Testis (tissue), 2 donors: ENCODE measurements at regions not wholly inside any gene's neighbourhood (a gene's known extent, or its start where the extent isn't known, plus 50 kb on each side); places are given as distances from the start of the nearest gene placed in this dataset.

Source experiments
- DNase-seq: peaks from one replicate; pipeline ENCODE4 v3.0.0-alpha.2; 2019
- H3K27ac ChIP-seq, 2 donors: fragments of 200-600 bp; sonication (generic); one replicate each; pipeline ENCODE4 v1.5.1; 2019
- H3K27me3 ChIP-seq: fragments of 200-600 bp; sonication (generic); one replicate; pipeline ENCODE4 v1.5.1; 2019
- H3K36me3 ChIP-seq: fragments of 200-600 bp; sonication (generic); one replicate; pipeline ENCODE4 v1.5.1; 2017; ENCODE audit warnings: low read depth; ENCODE audit errors: missing control alignments
- H3K4me1 ChIP-seq: fragments of 200-600 bp; sonication (generic); one replicate; pipeline ENCODE4 v1.5.1; 2019
- H3K4me3 ChIP-seq, 2 donors: fragments of 200-600 bp; sonication (generic); one replicate each; pipeline ENCODE4 v1.5.1; 2017 to 2019
- H3K9me3 ChIP-seq: fragments of 200-600 bp; sonication (generic); one replicate; pipeline ENCODE4 v1.5.1; 2017
- CTCF ChIP-seq, 3 experiments: fragments of 450-650 bp in 2 of 3; fragments of 200-600 bp in 1 of 3; sonication (generic) in 1 of 3; IDR thresholded peaks; one replicate each; pipeline ENCODE4 v1.5.1; 2016 to 2019; ENCODE audit warnings: antibody characterized with exemption in 3 of 3, mild to moderate bottlenecking in 2 of 3, moderate library complexity in 1 of 3
- POLR2A ChIP-seq: fragments of 450-650 bp; IDR thresholded peaks from one replicate; pipeline ENCODE4 v1.6.1; 2017; ENCODE audit warnings: antibody characterized with exemption, mild to moderate bottlenecking, moderate library complexity
- WGBS, 2 donors: methylation state at CpG; one replicate each; pipeline ENCODE4 v1.1.5; 2018; 5-methylcytosine and 5-hydroxymethylcytosine counted together
- intact Hi-C: fragments of 100-400 bp; cut with DNase I; formaldehyde crosslinking; loops from one replicate; pipeline ENCODE4 v1.15.1; 2023; ENCODE audit warnings: low total_unique reads

- H3K4me1 ChIP-seq = no peaks in the 10 kb centered on the region
These were observed 282.3 kb upstream of the RGS18 start for GRCh38 chr1:191875994-191876393.

GRCh38 chr1:191876631-191877030 is 281.6 kb upstream of the RGS18 start:
- no peaks in the 10 kb centered on the region for H3K27me3 ChIP-seq
- DNase-seq = no peak
- no peak overlapping the region for H3K4me3 ChIP-seq
- 82 to 89% methylated on average over 1 of the region's 1 CpG for WGBS, 2 donors
- H3K4me1 ChIP-seq = no peaks in the 10 kb centered on the region
- no peaks in the 10 kb centered on the region for H3K36me3 ChIP-seq
- TF ChIP-seq POLR2A = no peak
- TF ChIP-seq CTCF (IDR thresholded peaks at IDR 0.05) = no peak
- H3K9me3 ChIP-seq = no peaks in the 10 kb centered on the region
- intact Hi-C loops = no loop called here
- H3K27ac ChIP-seq = no peak overlapping the region

More at GRCh38 chr1:191875994-191876393, 282.3 kb upstream of the RGS18 start:
- TF ChIP-seq POLR2A (no peak), CTCF (IDR thresholded peaks at IDR 0.05) (no peak)
- H3K36me3 ChIP-seq = no peaks in the 10 kb centered on the region
- H3K4me3 ChIP-seq = no peak overlapping the region
- no peak overlapping the region for H3K27ac ChIP-seq
- no peaks in the 10 kb centered on the region for H3K27me3 ChIP-seq
- H3K9me3 ChIP-seq = no peaks in the 10 kb centered on the region
- no peak for DNase-seq
- WGBS, 2 donors = 98% methylated on average over 1 of the region's 1 CpG
- intact Hi-C loops = no loop called here

GRCh38 chr1:191882870-191883269 is 275.4 kb upstream of the RGS18 start:
- H3K4me3 ChIP-seq = no peak overlapping the region
- H3K4me1 ChIP-seq = no peaks in the 10 kb centered on the region
- H3K27ac ChIP-seq = no peak overlapping the region
- DNase-seq = no peak
- 50 to 53% methylated on average over 1 of the region's 1 CpG for WGBS, 2 donors
- intact Hi-C loops = no loop called here
- H3K36me3 ChIP-seq = no peaks in the 10 kb centered on the region
- no peaks in the 10 kb centered on the region for H3K9me3 ChIP-seq
- H3K27me3 ChIP-seq = no peaks in the 10 kb centered on the region
- TF ChIP-seq POLR2A (no peak), CTCF (IDR thresholded peaks at IDR 0.05) (no peak)

GRCh38 chr1:191886977-191887376 is 271.3 kb upstream of the RGS18 start:
- intact Hi-C loops = no loop called here

More at GRCh38 chr1:191886977-191887376, 271.3 kb upstream of the RGS18 start:
- Histone ChIP-seq H3K36me3 (no peaks in the 10 kb centered on the region), H3K9me3 (no peaks in the 10 kb centered on the region), H3K4me3 (no peak overlapping the region), H3K27ac (no peak overlapping the region), H3K27me3 (no peaks in the 10 kb centered on the region), H3K4me1 (no peaks in the 10 kb centered on the region)
- no peak for DNase-seq
- TF ChIP-seq CTCF (IDR thresholded peaks at IDR 0.05) (no peak), POLR2A (no peak)
